ENCODE measurements at regions not wholly inside any gene's neighbourhood (a gene's known extent, or its start where the extent isn't known, plus 50 kb on each side); places are given as distances from the start of the nearest gene placed in this dataset.

DNA sequence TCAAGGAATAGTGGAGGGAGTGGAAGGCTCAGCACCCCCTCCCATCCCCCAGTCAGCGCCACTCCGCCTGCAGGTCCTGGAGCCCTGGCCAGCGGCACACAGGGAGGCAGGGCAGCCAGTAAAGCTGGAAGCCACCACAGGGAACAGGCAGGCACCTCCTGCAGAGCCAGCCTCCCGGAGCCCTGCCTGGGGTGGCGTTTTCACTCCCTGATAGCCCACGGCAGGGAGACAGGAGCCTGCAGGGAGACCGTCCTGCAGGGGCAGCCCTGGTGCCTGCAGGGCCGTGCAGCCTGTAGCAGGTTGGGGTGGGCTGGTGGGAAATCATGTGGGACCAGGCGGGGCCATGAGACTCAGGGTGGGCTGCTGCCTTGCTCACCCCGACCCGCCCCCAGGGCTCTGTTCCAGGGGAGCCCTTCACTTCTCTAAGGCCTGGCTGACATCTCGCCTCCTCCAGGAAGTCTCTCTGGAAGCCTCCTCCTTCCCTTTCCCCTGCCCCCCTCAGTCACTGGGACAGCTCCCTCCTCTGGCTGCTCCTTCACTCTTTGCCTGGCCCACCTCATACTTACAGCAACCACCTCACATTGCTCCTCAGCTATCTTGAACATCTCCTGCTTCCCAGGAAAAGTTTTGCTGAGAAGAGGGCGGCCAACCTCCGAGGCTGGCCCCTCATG is 221.0 kb downstream of the GLI2 start:
- no peak for DNase-seq

DNA sequence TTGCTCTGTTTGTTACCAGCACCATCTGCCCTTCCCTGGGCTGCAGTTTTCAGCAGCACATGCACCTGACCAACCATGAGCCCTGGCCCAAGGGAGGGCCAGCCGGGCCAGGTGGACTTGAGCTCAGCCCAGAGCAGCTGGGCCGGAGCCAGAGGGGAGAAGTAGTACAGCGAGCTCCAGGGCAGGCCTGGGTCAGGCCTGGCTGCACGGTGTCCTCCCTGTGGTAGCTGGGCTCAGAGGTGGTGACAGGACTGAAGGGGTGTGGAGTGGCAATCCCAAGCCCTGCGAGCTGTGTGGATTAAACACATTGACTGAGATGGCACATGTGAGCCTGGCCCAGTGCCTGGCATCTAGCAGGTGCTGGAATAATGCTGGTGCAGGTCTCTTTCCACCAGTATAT is 222.2 kb downstream of the GLI2 start:
- no peak for DNase-seq

DNA sequence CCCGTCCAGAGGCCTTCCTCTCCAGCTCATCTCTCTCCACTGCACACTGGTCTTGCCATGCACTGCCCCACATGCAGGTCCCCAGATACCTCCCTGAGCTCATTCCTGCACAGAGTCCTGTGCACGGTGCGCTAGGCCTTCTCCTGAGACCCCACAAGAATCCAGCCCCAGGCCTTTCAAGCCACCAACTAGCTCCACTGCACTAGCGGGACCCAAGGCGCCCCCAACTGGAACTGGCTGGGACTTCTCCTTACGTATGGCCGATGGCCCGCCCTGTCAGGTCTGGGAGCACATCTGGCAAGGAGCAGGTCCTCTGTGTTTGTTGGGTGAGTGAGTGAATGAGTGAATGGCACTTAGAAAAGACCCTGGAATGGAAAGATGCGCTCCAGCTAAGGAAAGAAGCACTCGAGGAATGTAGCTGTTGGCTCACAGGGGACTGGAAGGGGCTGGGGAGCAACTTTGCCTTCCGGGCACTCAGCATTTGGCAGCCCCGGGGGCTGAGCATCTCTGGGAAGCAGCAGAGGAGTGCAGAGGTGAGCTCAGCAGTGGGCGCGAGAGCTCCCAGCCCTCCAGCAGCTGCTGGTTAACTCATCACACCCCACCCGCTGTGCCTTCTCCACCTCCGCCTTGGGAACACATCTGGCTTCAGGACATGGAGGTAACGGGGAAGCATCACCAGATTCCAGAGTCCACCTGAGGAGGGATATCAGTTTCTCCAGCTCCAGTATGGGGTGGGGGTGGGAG is 223.1 kb downstream of the GLI2 start:
- DNase-seq: no peak

DNA sequence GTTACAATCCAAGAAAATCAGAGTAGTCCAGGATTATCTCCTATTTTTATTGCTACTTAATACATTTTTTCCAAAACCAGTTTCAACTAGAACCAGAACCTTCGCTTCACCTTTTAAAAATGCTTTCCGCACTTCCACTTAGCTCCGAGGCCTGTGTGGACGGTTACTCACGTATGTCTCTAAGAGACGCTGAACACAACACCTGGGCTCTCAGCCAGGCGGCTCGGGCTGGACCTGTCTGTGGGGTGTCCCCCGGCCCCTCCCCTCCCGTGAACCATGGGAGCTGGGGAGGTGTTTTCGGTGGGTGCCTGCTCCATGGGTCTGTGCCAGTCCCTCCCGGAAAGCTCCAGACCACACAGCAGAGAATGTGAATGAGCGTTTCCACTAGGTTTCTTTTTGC is 223.8 kb downstream of the GLI2 start:
- DNase-seq: no peak

DNA sequence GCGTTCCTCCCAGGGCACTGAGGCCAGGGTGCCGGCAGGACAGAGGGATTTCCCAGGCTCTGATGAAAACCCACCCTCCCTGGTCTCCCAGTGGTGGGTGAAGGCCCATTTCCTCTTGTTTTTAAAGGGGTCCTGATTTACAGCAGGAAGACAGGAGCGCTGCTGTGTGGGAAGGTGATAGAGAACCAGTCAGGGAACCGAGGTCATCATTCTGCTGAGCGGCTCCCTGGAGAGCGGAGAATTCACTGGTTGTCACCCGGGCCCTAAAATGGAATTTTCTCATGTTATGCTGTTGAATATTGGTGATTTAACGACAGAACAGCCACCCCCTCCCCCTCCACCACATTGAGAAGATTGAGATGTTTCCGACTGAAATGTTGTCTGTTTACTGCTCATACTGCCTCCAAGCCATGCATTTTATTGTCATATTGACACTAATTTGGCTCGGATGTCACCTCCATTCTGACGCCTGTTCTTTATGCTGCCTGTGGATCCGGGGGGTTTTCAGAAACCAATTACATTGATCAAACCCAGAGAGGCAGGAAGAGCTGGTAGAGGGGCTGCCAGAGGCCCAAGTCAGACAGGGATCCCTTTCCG is 225.2 kb downstream of the GLI2 start:
- no peak for DNase-seq

DNA sequence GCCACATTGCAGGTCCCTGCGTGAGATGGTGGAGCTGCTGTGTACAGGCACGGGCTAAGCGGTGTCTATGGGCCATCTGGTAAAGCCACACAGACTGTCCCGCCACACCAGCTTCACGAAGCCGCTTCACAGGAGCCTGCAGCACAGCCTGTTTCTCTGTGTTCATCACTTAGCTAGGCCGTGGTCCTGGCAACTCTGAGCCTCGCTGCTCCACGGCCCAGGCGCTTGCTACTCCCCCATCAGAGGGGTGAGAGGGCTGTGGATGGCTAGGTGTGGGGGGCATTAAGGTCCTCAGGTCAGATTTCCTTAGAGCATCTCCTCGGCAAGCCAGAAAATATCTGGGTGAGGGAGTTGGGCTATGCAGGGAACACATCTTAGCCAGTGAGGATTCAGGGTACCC is 225.7 kb downstream of the GLI2 start:
- DNase-seq: no peak

DNA sequence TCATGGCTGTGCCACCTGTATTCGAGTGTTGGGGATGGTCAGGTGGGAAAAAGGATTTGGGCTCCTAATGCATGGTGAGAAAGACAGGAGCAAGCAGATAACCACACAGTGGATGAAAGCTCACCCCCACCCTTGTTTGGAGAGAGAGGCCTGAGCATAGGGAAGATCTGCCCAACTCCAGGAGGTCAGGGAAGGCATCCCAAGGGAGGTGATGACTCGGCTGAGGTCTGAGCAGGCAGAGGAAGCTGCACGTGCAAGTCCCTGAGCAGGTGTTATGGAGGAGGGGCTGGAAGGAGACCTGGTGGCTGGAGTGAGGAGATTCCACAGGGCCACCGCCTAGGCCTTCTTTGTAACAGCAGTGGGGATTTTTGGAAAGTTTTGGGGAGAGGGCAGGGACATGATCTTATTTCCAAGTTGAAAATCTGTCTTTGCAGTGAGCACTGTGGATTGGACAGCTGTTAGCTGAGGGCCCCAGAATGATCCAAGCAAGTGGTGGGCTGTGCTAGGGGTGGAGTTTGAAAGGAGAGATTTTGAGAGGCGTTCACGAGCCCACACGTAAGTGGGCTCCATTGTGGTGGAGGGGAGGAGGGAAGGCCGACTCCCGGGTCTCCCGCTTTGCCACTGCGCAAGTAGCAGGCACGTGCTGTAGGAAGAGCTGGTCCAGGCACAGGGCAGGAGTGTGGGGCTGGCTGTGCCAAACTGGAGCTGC is 228.5 kb downstream of the GLI2 start:
- no peak for DNase-seq

DNA sequence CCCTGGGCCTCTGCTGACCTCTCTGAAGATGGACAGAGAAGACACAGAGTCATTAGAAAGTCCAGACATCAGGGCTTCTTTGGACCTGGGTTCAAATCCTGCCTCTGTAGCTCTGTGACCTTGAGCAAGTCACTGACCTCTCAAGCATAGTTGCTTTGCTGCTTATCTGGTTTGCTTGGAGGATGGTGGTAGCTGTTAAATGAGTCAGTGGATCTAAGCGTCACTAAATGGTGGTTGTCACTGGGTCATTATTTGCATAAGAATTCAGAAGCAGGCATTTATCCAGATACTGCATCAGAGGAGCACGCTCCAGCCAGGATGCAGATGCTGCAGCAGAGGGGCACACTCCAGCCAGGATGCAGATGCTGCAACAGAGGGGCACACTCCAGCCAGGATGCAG is 229.2 kb downstream of the GLI2 start:
- no peak for DNase-seq

DNA sequence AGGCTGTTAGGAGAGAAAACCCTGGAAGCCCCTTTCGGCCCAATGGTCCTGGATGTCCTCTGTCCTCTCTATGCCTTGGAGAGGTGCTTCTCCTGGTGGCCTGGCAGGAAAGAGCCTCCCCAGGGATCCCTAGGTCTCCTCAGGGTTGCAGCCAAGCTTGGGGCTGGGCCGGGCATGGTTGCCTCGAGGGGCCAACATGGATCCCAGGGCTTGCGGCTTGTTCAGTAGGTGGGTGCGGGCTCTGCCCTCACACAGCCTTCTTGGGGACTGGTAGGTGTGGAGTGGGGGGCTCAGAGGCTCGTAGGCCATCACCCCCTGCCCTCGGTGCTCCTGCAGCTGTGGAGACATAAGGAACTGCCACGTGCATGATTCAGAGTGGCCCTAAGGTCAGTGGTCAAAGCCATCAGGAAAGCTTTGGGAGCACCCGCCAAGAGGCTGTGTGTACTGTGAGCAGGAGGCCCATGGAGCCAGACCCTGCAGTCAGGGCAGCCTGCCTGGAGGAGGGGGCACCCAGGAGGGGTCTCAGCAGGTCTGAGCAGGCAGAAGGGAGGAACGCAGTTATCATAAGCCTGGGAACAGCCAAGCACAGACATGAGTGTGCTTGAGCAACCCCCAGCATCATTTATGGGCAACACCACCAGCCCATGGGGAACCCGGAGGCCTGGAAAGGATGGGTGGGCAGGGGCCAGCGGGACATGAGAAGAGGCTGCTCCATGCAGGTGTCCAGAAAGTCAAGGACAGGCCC is 231.0 kb downstream of the GLI2 start:
- DNase-seq: no peak

DNA sequence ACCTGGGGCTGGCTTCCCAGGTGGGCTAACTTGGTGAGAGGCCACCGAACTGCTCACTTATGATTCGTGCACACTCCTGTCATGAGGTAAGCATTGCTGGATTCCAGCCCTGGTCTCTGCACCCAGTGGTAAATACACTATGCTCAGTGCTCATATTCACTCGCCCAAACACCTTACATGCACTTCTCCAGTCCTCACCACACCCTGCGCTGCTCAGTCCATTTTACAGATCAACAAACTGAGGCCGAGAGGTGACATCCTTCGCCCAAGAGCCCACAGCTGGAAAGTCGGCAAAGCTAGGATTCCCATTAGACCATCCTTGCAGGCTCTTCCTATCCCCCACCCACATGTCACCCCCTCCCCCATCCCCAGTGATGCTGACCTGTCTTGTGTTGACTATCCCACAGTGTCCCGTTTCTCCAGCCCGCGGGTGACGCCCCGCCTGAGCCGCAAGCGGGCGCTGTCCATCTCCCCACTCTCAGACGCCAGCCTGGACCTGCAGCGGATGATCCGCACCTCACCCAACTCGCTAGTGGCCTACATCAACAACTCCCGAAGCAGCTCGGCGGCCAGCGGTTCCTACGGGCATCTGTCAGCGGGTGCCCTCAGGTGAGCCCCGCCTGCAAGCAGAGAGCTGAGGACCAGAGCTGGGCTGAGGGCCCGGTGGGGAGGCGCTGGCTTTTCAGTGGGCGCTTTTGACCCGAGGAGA is 232.8 kb downstream of the GLI2 start:
- DNase-seq: no peak

DNA sequence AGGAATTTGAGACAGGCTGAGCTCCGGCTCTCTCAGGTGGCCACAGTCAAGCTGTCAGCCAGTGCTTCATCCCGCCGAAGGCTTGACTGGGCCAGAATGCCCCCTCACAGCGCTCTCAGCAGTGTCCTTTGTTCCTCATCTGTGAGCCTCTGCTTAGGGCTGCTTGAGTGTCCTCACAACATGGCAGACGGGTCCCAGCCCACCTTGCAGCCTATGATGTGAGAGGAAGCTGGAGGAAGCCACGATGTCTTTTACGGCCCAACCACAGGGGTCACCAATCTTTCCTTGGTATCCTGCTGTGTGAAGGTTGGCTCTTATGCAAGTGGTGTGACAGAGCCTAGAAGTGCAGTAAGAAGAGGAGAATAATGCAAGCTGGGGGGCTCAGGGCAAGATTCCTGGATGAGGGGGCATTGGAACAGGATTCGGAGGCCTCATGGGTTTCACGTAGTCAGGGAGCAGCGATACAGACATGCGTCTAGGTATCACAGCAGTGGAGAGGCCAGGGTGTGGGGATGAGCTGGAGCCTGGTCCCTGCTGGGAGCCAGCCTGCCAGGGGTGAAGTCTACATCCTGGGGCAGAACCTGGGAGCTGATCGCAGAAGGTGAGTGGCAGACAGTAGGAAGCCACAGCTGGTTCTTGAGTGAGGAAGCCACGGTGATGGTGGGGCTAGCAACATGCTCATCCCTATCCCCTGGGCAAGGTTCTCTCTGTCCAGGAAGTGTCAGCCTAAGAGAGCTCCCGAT is 234.1 kb downstream of the GLI2 start:
- no peak for DNase-seq

DNA sequence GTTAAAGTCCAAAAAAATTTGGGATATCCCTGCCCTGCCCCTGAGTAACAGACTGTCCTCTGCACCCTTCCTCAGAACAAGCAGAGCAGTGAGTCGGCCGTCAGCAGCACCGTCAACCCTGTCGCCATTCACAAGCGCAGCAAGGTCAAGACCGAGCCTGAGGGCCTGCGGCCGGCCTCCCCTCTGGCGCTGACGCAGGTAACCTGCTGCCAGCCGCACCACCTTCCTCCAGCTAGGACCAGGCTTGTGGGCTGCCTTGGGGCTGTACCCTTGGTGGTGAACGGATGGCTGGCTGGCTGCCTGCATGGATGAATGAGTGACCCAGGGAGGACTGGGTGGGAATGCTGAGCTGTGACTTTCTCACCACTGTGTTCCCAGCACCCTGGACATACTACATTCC is 236.2 kb downstream of the GLI2 start:
- DNase-seq: no peak

DNA sequence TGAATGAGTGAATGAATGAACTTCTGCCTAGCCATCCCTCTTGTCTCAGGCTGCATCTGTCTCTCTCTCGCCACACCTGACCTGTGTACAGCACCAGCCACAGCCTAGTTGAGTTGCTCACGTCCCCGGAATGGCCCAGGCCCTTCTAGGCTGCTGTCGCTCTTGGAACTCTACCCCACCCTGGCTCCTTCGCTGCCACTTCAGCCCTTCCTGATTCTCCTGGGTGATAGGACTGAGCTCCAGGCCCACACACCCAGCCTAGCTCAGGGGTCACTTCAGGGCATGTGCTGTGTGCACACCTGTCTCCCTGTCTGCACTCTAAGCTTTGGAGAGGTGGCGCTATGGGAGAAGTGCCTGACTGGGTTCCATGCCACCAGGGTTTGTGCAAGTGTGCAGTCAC is 236.6 kb downstream of the GLI2 start:
- DNase-seq: no peak

DNA sequence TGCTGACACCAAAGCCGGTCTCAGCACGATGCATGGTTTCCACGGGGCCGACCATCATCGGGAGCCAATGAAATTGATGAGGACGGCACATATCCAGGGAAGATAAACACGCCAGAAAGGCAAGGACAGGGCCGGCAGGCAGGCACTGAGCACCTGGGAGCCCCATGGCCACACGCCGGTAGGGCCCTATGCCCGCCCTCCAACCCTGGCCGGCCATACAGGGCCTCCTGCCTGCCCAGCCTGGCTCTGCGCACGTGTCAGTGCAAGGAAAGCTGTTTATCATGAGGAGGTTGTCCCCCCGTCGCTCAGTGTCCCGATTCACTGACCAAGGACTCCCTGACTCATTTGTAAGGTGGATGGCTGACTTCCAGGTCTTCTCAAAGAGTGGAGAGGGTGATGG is 237.5 kb downstream of the GLI2 start:
- no peak for DNase-seq

DNA sequence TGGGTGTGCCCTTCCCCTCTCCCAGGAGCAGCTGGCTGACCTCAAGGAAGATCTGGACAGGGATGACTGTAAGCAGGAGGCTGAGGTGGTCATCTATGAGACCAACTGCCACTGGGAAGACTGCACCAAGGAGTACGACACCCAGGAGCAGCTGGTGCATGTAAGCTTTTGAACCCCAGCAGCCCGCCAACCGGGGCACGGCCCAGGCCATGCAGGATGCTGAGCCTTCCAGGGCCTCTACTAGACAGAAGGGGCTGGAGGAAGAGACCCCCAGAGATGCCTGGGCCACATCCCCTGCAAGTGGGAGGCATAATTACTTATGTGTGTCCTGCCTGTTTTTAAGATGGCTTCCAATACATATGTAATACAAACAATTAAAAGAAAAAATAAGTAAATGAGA is 239.3 kb downstream of the GLI2 start:
- no peak for DNase-seq

DNA sequence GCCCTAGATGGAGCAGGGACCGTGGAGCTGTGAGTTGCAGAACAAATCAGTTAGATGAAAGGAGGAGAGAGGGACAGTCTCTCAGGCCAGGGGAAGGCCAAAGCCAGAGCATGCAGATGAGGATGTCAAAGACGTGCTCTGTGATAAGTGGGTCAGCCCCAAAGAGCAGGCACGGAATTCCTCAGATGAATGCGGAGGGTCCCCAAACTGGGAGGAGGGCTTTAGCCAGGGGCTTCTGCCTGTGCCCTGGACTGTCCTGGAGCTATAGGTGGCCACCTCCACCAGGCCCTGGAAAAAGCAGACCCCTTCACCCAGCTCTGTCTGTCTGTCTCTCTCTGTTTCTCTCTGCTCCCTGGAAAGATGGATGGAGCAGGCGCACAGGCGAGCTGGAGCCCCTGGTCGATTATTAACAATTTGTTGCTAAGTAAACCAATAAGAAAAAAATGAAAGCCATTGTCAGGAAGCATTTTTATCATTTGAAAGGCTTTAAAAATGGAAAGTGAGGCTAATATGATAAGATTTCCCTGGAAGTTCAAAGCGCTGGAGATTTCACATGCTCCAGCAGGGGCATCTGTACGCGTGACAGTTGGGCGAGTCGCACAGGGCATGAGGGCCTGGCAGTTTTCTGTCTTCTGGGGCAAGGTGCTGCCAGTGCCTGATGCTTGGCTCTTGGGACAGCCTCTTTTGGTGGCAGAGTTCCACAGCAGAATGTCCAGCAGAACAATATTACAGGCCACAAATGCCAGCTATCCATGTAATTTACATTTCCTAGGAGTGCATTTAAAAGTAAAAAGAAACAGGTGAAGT is 241.0 kb downstream of the GLI2 start:
- no peak for DNase-seq

DNA sequence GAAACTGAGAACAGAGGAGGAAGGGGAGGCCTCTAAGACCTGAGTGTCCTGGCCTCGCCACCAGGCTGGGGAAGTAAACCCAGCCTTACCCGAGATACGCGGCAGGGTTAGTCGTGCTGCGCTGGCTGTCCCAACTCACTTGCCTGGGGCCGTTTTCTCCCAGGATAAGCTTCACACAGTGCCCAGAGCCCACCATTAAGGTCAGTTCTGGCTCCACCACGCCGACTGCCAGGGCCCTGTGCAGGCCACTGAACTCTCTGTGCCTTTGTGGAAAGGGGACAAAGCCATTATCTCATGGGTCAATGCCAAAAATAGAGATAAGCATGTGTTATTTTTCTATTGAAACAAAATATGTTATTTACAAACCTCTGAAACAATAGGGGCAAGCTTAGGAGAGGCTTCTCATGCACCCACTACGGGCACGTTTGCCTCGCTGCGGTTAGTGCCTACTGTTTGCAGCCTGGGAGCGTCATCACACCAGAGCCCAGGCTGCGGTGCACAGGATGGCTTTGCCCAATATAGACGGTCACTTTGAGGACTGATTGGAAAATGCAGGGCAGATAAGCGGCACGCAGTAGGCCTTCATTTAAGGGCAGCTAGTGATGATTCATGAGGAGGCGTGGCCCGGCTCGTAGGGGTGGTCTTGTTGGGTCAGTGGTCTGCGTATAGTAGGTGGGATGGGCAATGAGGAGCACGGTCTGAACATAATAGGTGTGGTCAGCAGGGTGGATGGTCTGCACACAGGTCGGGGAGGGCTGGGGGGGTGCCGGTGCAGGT is 242.1 kb downstream of the GLI2 start:
- no peak for DNase-seq

DNA sequence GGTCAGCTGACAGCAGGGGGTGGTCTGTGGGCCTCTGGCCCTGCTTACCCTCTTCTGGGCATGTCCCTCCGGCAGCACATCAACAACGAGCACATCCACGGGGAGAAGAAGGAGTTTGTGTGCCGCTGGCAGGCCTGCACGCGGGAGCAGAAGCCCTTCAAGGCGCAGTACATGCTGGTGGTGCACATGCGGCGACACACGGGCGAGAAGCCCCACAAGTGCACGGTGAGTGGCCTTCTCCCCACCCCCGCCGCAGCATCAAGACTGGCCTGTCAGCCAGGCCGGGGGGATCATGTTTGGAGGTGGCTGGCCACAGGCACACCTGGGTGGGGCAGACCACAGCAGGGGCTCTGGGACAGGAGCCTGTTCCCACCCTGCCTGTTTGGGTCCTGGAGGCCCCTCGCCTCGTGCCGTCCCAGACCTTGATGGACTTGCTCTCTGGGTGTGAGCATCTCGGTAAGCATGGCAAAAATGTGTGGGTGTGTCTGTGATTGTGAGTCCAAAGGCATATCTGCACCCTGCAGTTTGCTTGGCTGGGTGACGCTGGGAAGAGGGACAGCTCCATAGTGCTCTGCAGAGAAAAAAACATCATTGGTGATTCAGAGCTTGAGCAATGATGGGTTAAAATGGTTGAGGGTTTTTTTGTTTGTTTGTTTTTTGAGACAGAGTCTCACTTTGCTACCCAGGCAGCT is 242.8 kb downstream of the GLI2 start:
- DNase-seq: no peak

DNA sequence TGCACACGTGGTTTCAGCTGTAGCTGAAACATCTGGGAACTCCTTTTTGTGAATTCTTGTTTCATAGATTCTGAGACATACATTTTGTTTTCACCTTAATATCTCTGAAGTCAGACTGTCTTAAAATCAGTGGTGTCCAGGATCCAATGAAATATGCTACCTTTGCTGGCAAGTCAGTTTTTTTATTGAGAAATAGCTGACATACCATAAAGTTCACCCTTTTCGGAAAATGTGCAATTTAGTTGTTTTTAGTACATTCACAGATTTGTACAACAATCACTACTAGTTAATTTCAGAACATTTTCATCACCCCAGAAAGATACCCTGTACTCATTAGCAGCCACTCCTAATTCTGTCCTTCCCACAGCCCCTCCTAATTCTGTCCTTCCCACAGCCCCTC is 243.7 kb downstream of the GLI2 start:
- no peak for DNase-seq

Data from activated CD4-positive, CD25-positive, alpha-beta regulatory T cell treated with anti-CD3 and anti-CD28 coated beads, Interleukin-2, amount 50 U/mL, for 72 hours (primary cell).